ENCODE measurements at regions not wholly inside any gene's neighbourhood (a gene's known extent, or its start where the extent isn't known, plus 50 kb on each side); places are given as distances from the start of the nearest gene placed in this dataset.

GRCh38 chr2:6635296-6635695, 230.4 kb downstream of the CMPK2 start:
- TF ChIP-seq CTCF (IDR thresholded peaks at IDR 0.05) = no peak
- Mint-ChIP-seq H3K9me3 (no peaks in the 10 kb centered on the region), H3K4me1 (peaks cover 18% of the 10 kb centered on the region), H3K36me3 (ENCODE audit: low read depth) (no peaks in the 10 kb centered on the region), H3K4me3 (no peak overlapping the region), H3K27ac (no peak overlapping the region), H3K27me3 (ENCODE audit: low read depth, poor library complexity) (peaks cover 5% of the 10 kb centered on the region)
- no peak for DNase-seq

- peaks cover 26% of the 10 kb centered on the region for H3K4me1 Mint-ChIP-seq
- H3K9me3 Mint-ChIP-seq = no peaks in the 10 kb centered on the region
- no peak for DNase-seq
- H3K27me3 Mint-ChIP-seq (ENCODE audit: low read depth, poor library complexity) = peaks cover 5% of the 10 kb centered on the region
- TF ChIP-seq CTCF (IDR thresholded peaks at IDR 0.05) = no peak
- no peaks in the 10 kb centered on the region for H3K36me3 Mint-ChIP-seq (ENCODE audit: low read depth)
- no peak overlapping the region for H3K4me3 Mint-ChIP-seq
- H3K27ac Mint-ChIP-seq = no peak overlapping the region
Measured at GRCh38 chr2:6637330-6637729, 228.4 kb downstream of the CMPK2 start.

- no peak for TF ChIP-seq CTCF (IDR thresholded peaks at IDR 0.05)
- Mint-ChIP-seq H3K36me3 (ENCODE audit: low read depth) (no peaks in the 10 kb centered on the region), H3K27ac (peak overlapping the region; percentile 98), H3K27me3 (ENCODE audit: low read depth, poor library complexity) (peaks cover 5% of the 10 kb centered on the region), H3K9me3 (peaks cover 4% of the 10 kb centered on the region), H3K4me3 (peak overlapping the region; percentile 72), H3K4me1 (peaks cover 26% of the 10 kb centered on the region)
- DNase-seq = peak; percentile 58
Measured at GRCh38 chr2:6639929-6640620, 225.6 kb downstream of the CMPK2 start.

GRCh38 chr2:6640621-6641015, 225.1 kb downstream of the CMPK2 start:
- peaks cover 5% of the 10 kb centered on the region for H3K27me3 Mint-ChIP-seq (ENCODE audit: low read depth, poor library complexity)
- H3K4me3 Mint-ChIP-seq = peak overlapping the region; percentile 72
- H3K4me1 Mint-ChIP-seq = peaks cover 26% of the 10 kb centered on the region
- H3K27ac Mint-ChIP-seq = peak overlapping the region; percentile 98
- no peak for TF ChIP-seq CTCF (IDR thresholded peaks at IDR 0.05)
- peaks cover 4% of the 10 kb centered on the region for H3K9me3 Mint-ChIP-seq
- no peak for DNase-seq
- H3K36me3 Mint-ChIP-seq (ENCODE audit: low read depth) = no peaks in the 10 kb centered on the region

- peak overlapping the region; percentile 73 for H3K27ac Mint-ChIP-seq
- no peaks in the 10 kb centered on the region for H3K27me3 Mint-ChIP-seq (ENCODE audit: low read depth, poor library complexity)
- peaks cover 4% of the 10 kb centered on the region for H3K9me3 Mint-ChIP-seq
- DNase-seq = no peak
- H3K4me1 Mint-ChIP-seq = peaks cover 28% of the 10 kb centered on the region
- no peaks in the 10 kb centered on the region for H3K36me3 Mint-ChIP-seq (ENCODE audit: low read depth)
- H3K4me3 Mint-ChIP-seq = no peak overlapping the region
- TF ChIP-seq CTCF (IDR thresholded peaks at IDR 0.05) = no peak
Measured at GRCh38 chr2:6641956-6642355, 223.8 kb downstream of the CMPK2 start.

DNA sequence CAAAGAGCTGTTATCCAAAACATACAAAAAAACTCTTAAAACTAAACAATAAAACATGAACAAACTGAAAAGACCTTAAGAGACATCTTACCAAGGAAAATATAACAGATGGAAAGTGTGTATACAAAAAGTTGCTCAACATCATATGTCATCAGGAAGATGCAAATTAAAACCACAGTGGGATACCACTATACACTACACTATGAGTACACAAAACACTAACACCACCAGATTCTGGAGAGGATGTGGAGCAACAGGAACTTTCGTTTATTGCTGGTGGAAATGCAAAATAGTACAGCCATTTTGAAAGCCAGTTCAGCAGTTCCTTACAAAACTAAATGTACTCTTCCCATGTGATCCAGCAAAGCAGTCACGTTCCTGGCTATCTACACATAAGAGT, 221.4 kb downstream of the CMPK2 start:
- Mint-ChIP-seq H3K4me1 (peaks cover 24% of the 10 kb centered on the region), H3K27me3 (ENCODE audit: low read depth, poor library complexity) (no peaks in the 10 kb centered on the region), H3K27ac (no peak overlapping the region), H3K4me3 (no peak overlapping the region), H3K9me3 (peaks cover 4% of the 10 kb centered on the region), H3K36me3 (ENCODE audit: low read depth) (no peaks in the 10 kb centered on the region)
- no peak for TF ChIP-seq CTCF (IDR thresholded peaks at IDR 0.05)
- no peak for DNase-seq
